ENCODE measurements at regions not wholly inside any gene's neighbourhood (a gene's known extent, or its start where the extent isn't known, plus 50 kb on each side); places are given as distances from the start of the nearest gene placed in this dataset.

GRCh38 chr2:128555433-128555832 is 236.8 kb upstream of the HS6ST1 start:
- in situ Hi-C loops (cut with MboI; ENCODE audit: low sequenced_read_pairs in 4 of 4): no loop called here

GRCh38 chr2:128556089-128556488 is 237.4 kb upstream of the HS6ST1 start:
- ATAC-seq (no peak), DNase-seq (no peak)
- H3K27ac ChIP-seq: no peak overlapping the region
- no peaks in the 10 kb centered on the region for H3K9me3 ChIP-seq
- H3K4me3 ChIP-seq: no peak overlapping the region
- no peak for TF ChIP-seq CTCF (IDR thresholded peaks at IDR 0.05 in 4 of 5, conservative IDR thresholded peaks at IDR 0.05 in 1 of 5)
- TF ChIP-seq POLR2A (IDR thresholded peaks at IDR 0.05): no peak
- intact Hi-C loops (cut with DNase I; ENCODE audit: low total_unique reads) (no loop called here), in situ Hi-C loops (cut with MboI; ENCODE audit: low sequenced_read_pairs in 4 of 4) (no loop called here)
- H3K4me1 ChIP-seq: no peaks in the 10 kb centered on the region
- H3K36me3 ChIP-seq: no peaks in the 10 kb centered on the region
- no peaks in the 10 kb centered on the region for H3K27me3 ChIP-seq

More at GRCh38 chr2:128555433-128555832, 236.8 kb upstream of the HS6ST1 start:
- Histone ChIP-seq H3K36me3 (no peaks in the 10 kb centered on the region), H3K9me3 (no peaks in the 10 kb centered on the region), H3K4me3 (no peak overlapping the region), H3K27ac (no peak overlapping the region), H3K27me3 (no peaks in the 10 kb centered on the region), H3K4me1 (no peaks in the 10 kb centered on the region)
- intact Hi-C loops (cut with DNase I; ENCODE audit: low total_unique reads): no loop called here
- DNase-seq: no peak
- TF ChIP-seq CTCF (IDR thresholded peaks at IDR 0.05 in 4 of 5, conservative IDR thresholded peaks at IDR 0.05 in 1 of 5) (no peak), POLR2A (IDR thresholded peaks at IDR 0.05) (no peak)
- no peak for ATAC-seq

- H3K4me1 ChIP-seq: no peaks in the 10 kb centered on the region
- in situ Hi-C loops (cut with MboI; ENCODE audit: low sequenced_read_pairs in 4 of 4): no loop called here
- no peak for DNase-seq
- no peaks in the 10 kb centered on the region for H3K36me3 ChIP-seq
- TF ChIP-seq CTCF (IDR thresholded peaks at IDR 0.05 in 4 of 5, conservative IDR thresholded peaks at IDR 0.05 in 1 of 5) (no peak), POLR2A (IDR thresholded peaks at IDR 0.05) (no peak)
- ATAC-seq: no peak
- intact Hi-C loops (cut with DNase I; ENCODE audit: low total_unique reads): no loop called here
- no peaks in the 10 kb centered on the region for H3K27me3 ChIP-seq
- H3K9me3 ChIP-seq: no peaks in the 10 kb centered on the region
- H3K4me3 ChIP-seq: no peak overlapping the region
- H3K27ac ChIP-seq: no peak overlapping the region
Measured at GRCh38 chr2:128556633-128557032, 238.0 kb upstream of the HS6ST1 start.

- Histone ChIP-seq H3K9me3 (no peaks in the 10 kb centered on the region), H3K4me3 (no peak overlapping the region), H3K27ac (no peak overlapping the region), H3K36me3 (no peaks in the 10 kb centered on the region), H3K27me3 (no peaks in the 10 kb centered on the region), H3K4me1 (no peaks in the 10 kb centered on the region)
- intact Hi-C loops (cut with DNase I; ENCODE audit: low total_unique reads): no loop called here
- TF ChIP-seq CTCF (IDR thresholded peaks at IDR 0.05 in 4 of 5, conservative IDR thresholded peaks at IDR 0.05 in 1 of 5): no peak
- TF ChIP-seq POLR2A (IDR thresholded peaks at IDR 0.05): no peak
- ATAC-seq: no peak
- in situ Hi-C loops (cut with MboI; ENCODE audit: low sequenced_read_pairs in 4 of 4): no loop called here
- DNase-seq: no peak
Measured at GRCh38 chr2:128557069-128557468, 238.4 kb upstream of the HS6ST1 start.

GRCh38 chr2:128557831-128558241 is 239.2 kb upstream of the HS6ST1 start:
- intact Hi-C loops (cut with DNase I; ENCODE audit: low total_unique reads): no loop called here
- ATAC-seq (peak in 1 of 2 donors; percentile 26), DNase-seq (peak in 1 of 2 donors; percentile 21)
- TF ChIP-seq POLR2A (IDR thresholded peaks at IDR 0.05) (no peak), CTCF (IDR thresholded peaks at IDR 0.05 in 4 of 5, conservative IDR thresholded peaks at IDR 0.05 in 1 of 5) (no peak)
- Histone ChIP-seq H3K4me1 (no peaks in the 10 kb centered on the region), H3K27ac (no peak overlapping the region), H3K9me3 (no peaks in the 10 kb centered on the region), H3K4me3 (no peak overlapping the region), H3K36me3 (no peaks in the 10 kb centered on the region), H3K27me3 (no peaks in the 10 kb centered on the region)
- in situ Hi-C loops (cut with MboI; ENCODE audit: low sequenced_read_pairs in 4 of 4): no loop called here
